LNCaP clone FGC (cell line): ENCODE measurements at regions not wholly inside any gene's neighbourhood (a gene's known extent, or its start where the extent isn't known, plus 50 kb on each side); places are given as distances from the start of the nearest gene placed in this dataset.

ENCODE experiments used
- DNase-seq: peaks from one replicate; pipeline ENCODE4 v3.0.0-alpha.2; 2011; ENCODE audit warnings: low read depth
- H3K4me3 ChIP-seq: 2 replicates; pipeline ENCODE4 v1.5.1; 2011; ENCODE audit warnings: mild to moderate bottlenecking, low read depth, low read length, control low read depth
- TF ChIP-seq, protein P1 (sequence below): IDR thresholded peaks from 2 replicates; pipeline ENCODE4 v1.5.1; 2012; ENCODE audit warnings: mild to moderate bottlenecking; ENCODE audit not compliant: control insufficient read depth, insufficient read depth; ENCODE audit errors: extremely low read depth

DNA sequence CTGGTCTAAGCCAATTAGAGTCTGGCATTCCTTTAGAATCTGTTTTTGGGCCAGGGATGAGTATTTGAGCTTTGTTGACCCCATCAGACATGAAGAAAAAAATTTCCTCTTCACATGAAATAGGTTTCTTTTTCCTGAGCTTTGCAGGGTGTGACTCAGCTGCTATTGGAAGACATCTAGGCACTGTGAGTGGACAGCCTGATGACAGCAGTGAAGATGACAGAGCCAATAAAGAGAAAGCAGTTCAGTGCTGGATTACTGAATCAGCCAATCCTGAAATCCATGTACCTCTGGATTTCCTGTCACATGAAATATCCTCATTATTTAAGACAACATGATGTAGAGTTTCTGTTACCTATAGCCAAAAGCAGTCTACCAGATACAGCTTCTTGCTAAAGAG, 51.3 kb upstream of the GRIA1 start:
- TF ChIP-seq, protein P1, sequence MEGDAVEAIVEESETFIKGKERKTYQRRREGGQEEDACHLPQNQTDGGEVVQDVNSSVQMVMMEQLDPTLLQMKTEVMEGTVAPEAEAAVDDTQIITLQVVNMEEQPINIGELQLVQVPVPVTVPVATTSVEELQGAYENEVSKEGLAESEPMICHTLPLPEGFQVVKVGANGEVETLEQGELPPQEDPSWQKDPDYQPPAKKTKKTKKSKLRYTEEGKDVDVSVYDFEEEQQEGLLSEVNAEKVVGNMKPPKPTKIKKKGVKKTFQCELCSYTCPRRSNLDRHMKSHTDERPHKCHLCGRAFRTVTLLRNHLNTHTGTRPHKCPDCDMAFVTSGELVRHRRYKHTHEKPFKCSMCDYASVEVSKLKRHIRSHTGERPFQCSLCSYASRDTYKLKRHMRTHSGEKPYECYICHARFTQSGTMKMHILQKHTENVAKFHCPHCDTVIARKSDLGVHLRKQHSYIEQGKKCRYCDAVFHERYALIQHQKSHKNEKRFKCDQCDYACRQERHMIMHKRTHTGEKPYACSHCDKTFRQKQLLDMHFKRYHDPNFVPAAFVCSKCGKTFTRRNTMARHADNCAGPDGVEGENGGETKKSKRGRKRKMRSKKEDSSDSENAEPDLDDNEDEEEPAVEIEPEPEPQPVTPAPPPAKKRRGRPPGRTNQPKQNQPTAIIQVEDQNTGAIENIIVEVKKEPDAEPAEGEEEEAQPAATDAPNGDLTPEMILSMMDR, result no peak
- H3K4me3 ChIP-seq, result no peak overlapping the region
- DNase-seq, result no peak
